GM19239 (cell line): ENCODE measurements at regions not wholly inside any gene's neighbourhood (a gene's known extent, or its start where the extent isn't known, plus 50 kb on each side); places are given as distances from the start of the nearest gene placed in this dataset.
"Not testable (repeated sequence)": the region's sequence is repeated elsewhere in the genome, so short reads cannot be mapped to it uniquely, and the experiment has no call there.

Source experiments
- DNase-seq: peaks from one replicate; pipeline ENCODE4 v3.0.0; 2011; ENCODE audit warnings: low spot score; ENCODE audit not compliant: insufficient read length
- FAIRE-seq: peaks from 2 replicates; lab custom pipeline; 2011; peaks lifted over from hg19 to GRCh38; lab: Jason Lieb, UNC

DNA sequence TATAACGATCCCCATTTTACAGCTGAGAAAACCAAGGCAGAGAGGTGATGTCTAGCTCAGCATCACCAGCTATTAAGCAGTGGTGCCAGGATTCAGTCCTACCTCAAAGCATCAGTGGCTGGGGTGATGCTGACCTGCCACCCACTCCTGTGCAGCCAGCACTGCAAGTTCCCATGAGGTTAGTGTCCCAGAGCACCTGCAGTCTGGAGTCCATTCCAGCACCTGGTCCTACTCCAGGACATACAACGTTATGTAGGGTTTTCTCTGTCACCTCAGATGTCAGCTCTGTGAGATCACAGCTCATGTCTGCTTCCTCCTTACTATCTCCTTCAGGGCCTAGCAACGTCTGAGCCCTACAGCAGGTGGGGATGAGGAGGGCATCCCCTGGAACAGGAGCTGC, 328.0 kb upstream of the HS6ST1 start:
- DNase-seq: no peak
- FAIRE-seq: no peak

DNA sequence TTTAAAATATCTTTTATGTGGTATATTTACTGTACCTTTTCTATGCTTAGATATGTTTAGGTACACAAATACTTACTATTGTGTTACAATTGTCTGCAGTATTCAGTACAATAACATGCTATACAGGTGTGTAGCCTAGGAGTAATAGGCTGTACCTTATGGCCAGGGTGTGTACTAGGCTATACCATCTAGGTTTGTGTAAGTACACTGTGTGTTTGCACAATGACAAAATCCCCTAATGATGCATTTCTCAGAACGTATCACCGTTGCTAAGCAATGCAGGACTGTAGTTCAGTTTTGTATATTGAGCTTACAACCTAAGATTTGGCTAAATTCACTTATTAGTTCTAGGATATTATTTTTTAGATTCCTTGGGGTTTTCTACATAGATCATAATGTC, 332.3 kb upstream of the HS6ST1 start:
- DNase-seq (no peak), FAIRE-seq (no peak)

DNA sequence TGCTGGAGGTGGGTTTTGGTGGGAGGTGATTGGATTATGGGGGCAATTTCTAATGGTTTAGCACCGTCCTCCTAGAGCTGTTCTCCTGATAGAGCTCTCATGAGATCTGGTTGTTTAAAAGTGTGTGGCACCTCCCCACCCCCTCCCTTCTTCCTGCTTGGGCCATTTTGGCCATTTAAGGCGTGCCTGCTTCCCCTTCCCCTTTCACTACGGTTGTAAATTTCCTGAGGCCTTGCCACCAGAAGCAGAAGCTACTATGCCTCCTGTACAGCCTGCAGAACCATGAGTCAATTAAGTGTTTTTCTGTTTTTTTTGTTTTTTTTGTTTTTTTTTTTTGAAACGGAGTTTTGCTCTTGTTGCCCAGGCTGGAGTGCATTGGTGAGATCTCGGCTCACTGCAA, 335.7 kb upstream of the HS6ST1 start:
- FAIRE-seq (peak; percentile 35), DNase-seq (no peak)

DNA sequence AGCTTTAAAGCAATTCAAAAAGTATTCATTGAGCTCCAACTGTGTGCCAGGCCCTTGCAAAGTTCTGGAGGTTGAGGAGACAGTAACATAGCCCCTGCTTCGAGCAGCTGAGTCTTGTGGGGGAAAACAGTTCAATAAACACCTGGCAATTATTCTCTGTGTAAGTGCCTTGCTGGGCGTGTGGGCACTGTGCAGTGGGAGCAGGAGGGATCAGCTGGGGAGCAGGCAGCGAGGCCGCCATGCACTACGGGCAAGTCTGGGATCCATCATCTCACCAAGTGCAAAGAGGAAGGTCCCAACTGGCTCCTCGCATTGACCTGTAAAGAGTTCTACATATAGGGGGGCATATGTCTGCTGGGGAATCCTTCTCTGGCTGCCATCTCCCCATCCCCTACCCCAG, 342.2 kb upstream of the HS6ST1 start:
- FAIRE-seq (no peak), DNase-seq (no peak)

DNA sequence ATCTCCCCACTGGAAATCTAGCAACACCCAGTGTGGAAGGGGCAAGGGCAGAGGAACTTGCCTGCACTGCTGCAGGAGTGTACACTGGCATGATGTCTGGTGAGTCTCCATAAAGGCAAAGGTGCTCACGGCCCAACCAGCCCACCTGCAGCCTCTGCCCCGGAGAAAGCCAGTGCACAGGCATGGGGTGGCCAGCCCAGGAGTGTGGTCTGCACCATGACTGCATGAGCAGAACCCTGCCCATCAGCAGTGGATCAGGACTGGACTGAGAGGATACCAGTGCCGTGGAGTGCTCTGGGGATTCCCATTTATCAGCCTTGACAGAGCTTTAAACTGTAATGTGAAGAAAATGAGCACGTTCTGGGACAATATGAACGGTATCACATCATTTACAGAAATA, 342.6 kb upstream of the HS6ST1 start:
- FAIRE-seq (no peak), DNase-seq (no peak)

DNA sequence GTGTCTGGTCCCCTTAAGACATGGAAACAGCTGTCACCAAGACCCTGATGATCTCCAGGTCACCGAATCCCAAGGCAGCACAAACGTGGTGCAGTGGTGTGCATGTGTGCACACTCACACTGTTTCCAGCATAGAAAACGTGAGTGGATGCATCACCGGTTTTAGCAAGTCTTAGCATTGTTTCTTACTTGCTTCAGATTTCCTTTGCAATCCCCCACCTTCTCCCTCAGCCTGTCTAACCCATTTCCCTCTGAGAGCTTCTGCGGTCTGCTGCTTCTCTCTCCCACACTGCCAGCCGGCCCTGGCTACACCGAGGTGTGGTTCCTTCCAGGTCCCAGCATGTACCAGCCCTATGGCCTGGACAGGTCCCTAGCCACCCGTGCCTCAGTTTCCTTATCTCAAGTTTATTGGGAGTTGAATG, 343.4 kb upstream of the HS6ST1 start:
- DNase-seq (no peak), FAIRE-seq (no peak)

DNA sequence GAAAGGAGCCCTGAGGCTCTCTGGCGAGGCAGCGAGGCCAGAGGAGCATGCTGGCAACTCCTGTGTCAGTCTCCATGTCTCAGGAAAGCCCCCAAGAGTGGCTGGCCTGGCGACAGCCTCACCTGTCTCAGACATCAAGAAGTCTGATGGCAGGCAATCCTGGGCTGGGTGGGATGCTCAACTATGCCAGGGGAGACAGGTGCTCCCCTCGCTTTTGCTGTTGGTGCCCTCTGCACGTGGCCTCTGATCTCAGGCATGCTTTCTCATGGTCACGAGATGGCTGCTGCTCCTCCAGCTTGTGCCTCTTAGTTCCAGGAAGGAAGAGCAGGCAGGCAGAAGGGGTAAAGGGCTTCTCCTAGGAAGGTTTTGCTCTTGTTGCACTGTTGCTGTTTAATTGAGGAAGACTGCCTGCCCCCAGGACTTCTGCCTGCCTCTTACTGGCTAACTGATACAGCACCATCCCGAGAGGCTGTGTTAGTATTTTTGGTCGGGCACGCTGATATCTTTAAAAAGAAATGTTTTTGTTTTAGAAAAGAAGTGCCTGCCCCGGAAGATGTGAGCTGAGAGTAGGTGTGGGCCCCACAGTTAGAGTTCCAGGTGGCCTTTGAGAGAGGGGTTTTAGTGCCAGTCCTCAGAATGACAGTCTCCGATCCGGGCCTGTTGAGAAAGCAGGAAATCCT, 344.8 kb upstream of the HS6ST1 start:
- DNase-seq (no peak), FAIRE-seq (no peak)

DNA sequence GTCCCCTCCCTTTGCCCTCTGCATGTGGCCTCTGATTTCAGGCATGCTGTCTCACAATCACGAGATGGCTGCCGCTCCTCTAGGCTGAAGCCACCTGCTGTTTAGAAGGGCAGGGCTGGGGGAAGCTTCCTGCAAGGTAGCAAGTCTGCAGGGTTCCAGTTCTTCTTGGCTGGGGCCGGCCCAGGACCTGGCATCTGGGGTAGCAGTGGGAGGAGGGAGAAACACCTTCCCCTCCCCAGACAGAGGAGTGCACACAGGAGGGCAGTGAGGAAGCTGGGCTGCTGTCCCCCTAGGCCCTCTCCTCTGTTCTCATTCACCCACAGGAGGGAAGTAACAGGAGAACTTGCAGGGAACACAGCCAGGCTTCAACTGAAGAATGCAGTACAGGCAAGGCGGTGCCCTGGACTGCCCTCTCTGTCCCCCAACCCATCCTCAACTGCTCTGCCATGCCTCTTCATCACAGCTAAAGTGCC, 345.9 kb upstream of the HS6ST1 start:
- FAIRE-seq: no peak

DNA sequence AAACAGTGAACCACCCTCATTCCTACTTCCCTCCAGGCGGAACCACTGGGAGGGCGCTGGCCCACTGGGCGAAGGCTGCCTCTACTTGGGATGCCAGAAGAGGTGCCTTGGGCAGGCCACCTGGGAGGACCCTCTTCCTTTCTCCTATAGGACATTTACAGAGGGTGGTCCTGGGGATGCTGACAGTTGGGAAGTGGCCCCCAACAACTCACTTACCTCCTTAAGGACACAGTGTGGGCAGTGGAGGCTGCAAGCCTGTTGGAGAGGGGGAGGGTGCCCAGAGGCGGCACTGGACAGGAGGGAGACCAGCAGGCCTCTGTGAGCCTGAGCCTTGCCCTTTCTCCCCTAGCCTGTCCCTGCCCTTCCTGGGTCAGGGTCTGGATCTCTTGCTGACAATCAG, 346.4 kb upstream of the HS6ST1 start:
- no peak for DNase-seq
- no peak for FAIRE-seq

More for the DNA sequence above, 345.9 kb upstream of the HS6ST1 start:
- no peak for DNase-seq

DNA sequence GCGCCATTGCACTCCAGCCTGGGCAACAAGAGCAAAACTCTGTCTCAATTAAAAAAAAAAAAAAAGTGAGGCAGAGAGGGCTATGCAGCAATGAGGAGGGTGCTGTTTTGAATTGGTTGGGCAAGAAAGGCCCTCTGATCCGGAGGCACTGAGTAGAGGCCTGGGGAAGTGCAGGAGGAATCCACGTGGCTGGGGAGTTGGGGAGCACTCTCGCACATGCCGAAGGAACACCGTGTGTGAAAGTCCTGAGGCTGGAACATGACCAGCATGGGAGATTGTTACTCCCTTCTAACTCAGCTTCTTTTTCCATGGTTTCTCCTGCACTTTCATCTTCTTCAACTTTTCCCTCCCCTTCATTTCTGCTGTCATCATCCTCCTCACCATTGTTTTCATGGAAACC, 347.9 kb upstream of the HS6ST1 start:
- FAIRE-seq: no peak

DNA sequence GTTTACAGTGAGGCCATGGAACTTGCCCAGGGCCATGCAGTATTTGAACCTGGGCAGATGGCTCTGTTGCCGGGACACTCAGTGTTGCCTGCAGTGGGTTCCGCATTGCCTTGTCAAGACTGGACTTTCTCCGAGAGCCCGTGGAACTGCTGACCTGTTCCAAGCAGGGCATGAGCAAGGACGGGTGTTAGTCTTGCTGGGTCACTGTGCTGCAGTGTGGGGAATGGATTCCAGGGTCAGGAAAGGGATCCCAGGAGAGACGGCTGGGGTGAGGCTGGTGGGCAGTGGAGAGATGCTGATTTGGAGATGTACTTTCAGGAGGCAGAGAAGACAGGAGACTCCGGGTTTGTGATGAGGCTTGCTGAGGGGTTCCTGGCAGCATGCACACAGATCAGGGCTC, 348.7 kb upstream of the HS6ST1 start:
- DNase-seq (no peak), FAIRE-seq (no peak)

More for the DNA sequence above, 347.9 kb upstream of the HS6ST1 start:
- DNase-seq: no peak

DNA sequence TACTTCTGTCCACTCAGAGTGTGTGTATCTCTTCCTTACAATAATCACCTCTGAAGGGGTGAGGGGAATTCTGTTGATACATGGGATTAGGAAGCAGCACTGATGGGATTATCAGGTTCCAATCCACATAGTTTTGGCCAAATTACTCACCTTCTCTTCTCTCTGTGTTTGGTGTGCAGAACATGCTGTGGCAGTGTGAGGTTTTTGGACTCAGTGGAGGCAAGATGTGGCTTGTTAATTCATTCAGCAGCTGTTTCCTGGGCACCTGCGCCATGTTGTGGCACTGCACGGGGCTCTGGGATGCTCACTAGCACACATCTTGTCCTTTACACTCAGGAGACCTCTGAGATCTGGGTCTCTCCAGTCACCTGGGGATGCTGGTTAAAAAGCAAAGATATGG, 350.3 kb upstream of the HS6ST1 start:
- FAIRE-seq (no peak), DNase-seq (no peak)

DNA sequence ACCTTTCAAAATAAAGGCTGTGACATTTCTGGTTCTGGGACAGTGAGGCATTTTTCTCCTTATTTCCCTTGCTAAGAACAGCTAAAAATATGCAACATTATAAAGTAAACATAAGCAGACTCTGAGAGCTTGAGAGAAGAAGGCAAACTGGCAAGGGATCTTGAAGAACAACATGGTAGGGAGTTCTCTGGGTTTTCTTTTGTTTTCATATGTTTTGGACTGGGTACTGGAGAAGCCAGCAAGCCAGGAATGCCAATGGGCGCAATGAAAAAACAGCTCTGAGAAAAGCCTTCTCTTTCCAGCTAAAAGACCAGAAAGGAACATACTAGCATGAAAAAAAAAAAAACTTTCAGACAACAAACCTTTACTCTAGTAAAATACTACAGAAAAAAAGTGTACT, 351.4 kb upstream of the HS6ST1 start:
- no peak for FAIRE-seq

DNA sequence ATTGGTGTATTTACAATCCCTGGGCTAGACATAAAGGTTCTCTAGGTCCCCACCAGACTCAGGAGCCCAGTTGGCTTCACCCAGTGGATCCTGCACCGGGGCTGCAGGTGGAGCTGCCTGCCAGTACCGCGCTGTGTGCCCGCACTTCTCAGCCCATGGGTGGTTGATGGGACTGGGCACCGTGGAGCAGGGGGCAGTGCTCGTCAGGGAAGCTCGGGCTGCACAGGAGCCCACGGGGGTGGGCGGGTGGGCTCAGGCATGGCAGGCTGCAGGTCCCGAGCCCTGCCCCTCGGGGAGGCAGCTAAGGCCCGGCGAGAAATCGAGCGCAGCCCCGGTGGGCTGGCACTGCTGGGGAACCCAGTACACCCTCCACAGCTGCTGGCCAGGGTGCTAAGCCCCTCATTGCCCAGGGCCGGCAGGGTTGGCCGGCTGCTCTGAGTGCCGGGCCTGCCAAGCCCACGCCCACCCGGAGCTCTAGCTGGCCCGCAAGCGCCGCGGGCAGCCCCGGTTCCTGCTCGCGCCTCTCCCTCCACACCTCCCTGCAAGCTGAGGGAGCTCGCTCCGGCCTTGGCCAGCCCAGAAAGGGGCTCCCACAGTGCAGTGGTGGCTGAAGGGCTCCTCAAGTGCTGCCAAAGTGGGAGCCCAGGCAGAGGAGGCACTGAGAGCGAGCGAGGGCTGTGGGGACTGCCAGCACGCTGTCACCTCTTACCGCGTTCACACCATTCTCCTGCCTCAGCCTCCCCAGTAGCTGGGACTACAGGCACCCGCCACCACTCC, 353.5 kb upstream of the HS6ST1 start:
- FAIRE-seq: not testable (repeated sequence)

More for the DNA sequence above, 351.4 kb upstream of the HS6ST1 start:
- DNase-seq: no peak

DNA sequence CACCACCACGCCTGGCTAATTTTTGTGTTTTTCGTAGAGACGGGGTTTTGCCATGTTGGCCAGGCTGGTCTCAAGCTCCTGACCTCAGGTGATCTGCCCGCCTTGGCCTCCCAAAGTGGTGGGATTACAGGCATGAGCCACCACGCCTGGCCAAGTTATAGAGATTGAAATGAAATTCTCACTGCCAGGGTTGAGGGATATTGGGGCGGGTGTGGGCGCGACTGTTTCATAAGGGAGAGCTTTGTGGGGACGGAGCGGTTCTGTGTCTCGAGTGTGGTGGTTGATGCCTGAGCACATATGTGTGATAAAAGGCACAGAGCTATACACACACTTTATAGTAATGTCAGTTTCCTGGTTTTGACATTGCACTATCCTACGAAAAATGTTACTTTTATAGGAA, 361.0 kb upstream of the HS6ST1 start:
- not testable (repeated sequence) for DNase-seq, FAIRE-seq

More for the DNA sequence above, 353.5 kb upstream of the HS6ST1 start:
- DNase-seq: not testable (repeated sequence)

DNA sequence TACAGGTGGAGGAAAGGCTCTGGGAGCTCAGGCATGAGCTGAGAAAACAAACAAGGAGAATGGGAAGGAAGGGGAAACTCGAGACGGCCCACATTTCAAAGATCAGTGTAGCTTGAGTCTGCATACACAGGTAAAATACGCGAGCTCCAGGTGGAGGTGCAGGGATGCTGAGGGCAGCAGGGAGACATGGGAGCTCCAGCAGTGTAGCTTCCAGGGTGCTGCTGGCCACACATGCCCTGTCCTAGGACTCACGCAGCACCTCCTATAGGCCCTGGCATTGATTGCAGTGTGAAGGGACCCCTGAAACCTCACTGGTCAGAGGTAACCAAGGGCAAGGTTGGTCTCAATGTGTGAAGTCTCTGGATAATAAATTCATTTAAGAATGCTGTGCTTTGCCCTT, 362.8 kb upstream of the HS6ST1 start:
- FAIRE-seq (no peak), DNase-seq (no peak)

DNA sequence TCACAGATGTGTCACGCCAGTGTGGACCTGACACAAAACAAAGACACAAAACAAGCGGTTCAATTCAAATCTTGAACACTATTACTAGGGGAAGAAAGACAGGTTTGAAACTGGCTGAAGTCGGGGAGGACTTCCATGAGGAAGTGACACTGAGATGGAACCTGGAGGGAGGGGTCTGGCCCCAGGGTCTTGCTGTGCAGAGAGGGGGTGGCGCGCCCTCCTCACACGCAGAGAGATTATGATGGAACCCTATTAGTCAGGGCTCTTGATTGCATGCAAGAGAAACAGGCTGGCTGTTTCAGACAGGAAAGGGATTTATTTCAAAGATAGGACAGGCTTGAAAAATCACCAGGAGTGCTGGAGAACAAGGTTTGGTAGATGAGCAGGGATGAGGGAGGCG, 363.6 kb upstream of the HS6ST1 start:
- FAIRE-seq (no peak), DNase-seq (no peak)

DNA sequence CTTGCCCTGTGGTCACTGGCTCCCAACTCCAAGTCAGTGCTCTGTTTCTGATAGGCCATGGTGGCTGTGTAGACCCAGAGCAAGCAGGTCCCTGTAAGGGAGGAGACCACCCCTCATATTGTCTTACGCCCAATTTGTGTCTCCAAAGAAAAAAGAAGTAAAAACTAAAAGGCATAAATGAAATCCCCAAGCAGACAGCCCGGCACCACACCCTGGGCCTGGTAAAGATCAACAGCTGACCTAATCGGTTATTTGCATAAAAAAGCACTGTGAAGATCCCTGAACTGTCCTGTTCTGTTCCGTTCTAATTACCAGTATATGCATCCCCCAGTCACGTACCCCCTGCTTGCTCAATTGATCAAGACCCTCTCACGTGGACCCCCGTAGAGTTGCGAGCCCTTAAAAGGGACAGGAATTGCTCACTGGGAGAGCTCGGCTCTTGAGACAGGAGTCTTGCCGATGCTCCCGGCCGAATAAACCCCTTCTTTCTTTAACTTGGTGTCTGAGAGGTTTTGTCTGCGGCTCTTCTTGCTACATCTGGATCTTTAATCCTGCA, 364.1 kb upstream of the HS6ST1 start:
- FAIRE-seq (no peak), DNase-seq (no peak)

DNA sequence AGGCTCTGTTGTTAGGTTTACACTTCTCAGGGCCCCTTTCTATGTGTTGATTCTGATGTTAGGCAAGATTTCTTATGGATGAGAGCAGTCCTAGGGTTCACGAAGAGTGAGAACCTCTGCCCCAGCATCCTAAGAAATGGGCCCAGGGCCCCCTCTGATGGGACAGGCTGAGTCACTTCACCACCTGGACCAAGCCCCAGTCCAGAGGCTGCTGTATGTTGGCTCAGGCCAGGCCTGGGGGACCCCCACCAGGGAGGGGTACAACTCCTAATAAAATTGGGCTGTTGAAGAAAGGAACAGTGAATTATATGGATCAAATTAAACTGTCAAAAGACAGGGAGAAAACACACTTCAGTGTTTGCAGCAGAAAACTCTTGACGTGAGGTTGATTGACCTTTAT, 365.9 kb upstream of the HS6ST1 start:
- FAIRE-seq: no peak
- no peak for DNase-seq

DNA sequence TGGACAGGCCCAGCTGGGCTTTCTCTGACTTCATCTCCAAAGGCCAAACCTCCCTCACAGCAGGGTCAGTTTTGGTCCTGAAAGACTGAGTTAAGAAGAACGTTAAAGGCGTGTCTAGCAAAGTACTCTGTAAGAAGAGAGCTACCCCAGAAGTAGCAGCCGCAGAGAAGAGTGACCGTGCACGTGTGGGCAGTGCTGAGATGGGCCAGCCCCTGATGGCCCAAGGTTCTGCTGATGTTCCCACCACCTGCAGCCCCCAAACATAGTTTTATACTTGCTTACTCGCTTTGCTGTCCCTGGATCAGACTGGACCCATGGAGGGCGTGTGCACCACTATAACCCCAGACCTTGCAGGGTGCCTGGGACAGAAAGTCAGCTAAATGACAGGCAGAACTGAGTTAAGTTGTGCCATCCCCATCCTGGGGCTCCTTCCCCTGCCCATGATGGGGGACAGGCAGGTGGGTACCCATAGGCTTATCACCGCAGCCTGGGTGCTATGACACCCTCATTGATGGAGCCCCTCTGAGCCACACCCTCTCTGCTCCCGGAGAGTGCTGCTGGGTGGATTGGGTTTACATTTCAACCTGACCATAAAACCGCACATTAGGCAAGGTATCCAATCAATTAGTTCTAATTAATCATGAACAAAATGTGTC, 367.3 kb upstream of the HS6ST1 start:
- DNase-seq: no peak
- FAIRE-seq: no peak

DNA sequence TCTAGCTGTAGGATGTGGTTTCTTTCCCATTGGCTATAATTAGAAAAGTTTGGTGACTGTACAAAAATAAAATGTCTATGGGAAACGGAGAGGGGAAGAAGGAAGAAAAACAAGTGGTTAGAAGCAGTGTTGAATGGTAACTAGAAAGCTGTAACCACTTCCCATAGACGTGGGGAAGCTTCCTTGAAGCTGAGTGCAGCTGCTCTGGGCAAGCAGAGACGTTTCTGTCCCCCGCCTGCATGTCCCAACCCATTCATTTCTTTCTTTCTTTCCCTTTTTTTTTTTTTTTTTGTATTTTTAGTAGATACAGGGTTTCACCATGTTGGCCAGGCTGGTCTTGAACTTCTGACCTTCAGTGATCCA, 367.8 kb upstream of the HS6ST1 start:
- peak; percentile 66 for FAIRE-seq
- DNase-seq: no peak
